WTC11 (cell line): ENCODE measurements at regions not wholly inside any gene's neighbourhood (a gene's known extent, or its start where the extent isn't known, plus 50 kb on each side); places are given as distances from the start of the nearest gene placed in this dataset.

ENCODE experiments used
- CTCF ChIP-seq: fragments of 200-600 bp; IDR thresholded peaks from 2 replicates; pipeline ENCODE4 v1.8.0; 2022; ENCODE audit warnings: antibody characterized with exemption
- IRF2 ChIP-seq: sonication (generic); formaldehyde crosslinking; IDR thresholded peaks from 2 replicates; pipeline ENCODE4 v1.8.0; 2022; ENCODE audit warnings: low read depth, missing genetic modification reagents, borderline replicate concordance
- NFYB ChIP-seq: sonication (generic); formaldehyde crosslinking; conservative IDR thresholded peaks from 2 replicates; pipeline ENCODE4 v1.8.0; 2022; ENCODE audit warnings: low read depth, missing genetic modification reagents
- SP1 ChIP-seq: sonication (generic); formaldehyde crosslinking; conservative IDR thresholded peaks from 2 replicates; pipeline ENCODE4 v1.8.1; 2022; ENCODE audit warnings: missing genetic modification reagents
- ZNF121 ChIP-seq: sonication (generic); formaldehyde crosslinking; IDR thresholded peaks from 2 replicates; pipeline ENCODE4 v1.8.0; 2023; ENCODE audit warnings: missing genetic modification reagents
- ZNF263 ChIP-seq: sonication (generic); formaldehyde crosslinking; IDR thresholded peaks from 2 replicates; pipeline ENCODE4 v1.8.1; 2022; ENCODE audit warnings: low read depth, mild to moderate bottlenecking, moderate library complexity, missing genetic modification reagents
- TF ChIP-seq, protein P1 (sequence below): sonication (generic); formaldehyde crosslinking; IDR thresholded peaks from 2 replicates; pipeline ENCODE4 v1.8.0; 2022; ENCODE audit warnings: mild to moderate bottlenecking, missing genetic modification reagents

GRCh38 chr7:25918731-25919130 is 233.3 kb upstream of the NFE2L3 start:
- TF ChIP-seq SP1 (CRISPR knock-in tag) (no peak), IRF2 (CRISPR knock-in tag) (no peak), CTCF (no peak), ZNF263 (no peak), ZNF121 (CRISPR knock-in tag) (no peak), NFYB (CRISPR knock-in tag) (no peak)
- TF ChIP-seq, protein P1, sequence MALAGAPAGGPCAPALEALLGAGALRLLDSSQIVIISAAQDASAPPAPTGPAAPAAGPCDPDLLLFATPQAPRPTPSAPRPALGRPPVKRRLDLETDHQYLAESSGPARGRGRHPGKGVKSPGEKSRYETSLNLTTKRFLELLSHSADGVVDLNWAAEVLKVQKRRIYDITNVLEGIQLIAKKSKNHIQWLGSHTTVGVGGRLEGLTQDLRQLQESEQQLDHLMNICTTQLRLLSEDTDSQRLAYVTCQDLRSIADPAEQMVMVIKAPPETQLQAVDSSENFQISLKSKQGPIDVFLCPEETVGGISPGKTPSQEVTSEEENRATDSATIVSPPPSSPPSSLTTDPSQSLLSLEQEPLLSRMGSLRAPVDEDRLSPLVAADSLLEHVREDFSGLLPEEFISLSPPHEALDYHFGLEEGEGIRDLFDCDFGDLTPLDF, result no peak
